HFF-Myc (cell line): ENCODE measurements at regions not wholly inside any gene's neighbourhood (a gene's known extent, or its start where the extent isn't known, plus 50 kb on each side); places are given as distances from the start of the nearest gene placed in this dataset.

Experiments used
- DNase-seq: peaks from one replicate; pipeline ENCODE4 v3.0.0-alpha.2; 2011; ENCODE audit warnings: low read depth; ENCODE audit errors: extremely low read depth
- H3K4me3 ChIP-seq: replicated peaks from 2 replicates; pipeline ENCODE4 v1.5.1; 2011; ENCODE audit warnings: low read depth, mild to moderate bottlenecking, control low read depth, low read length
- CTCF ChIP-seq: IDR thresholded peaks from 2 replicates; pipeline ENCODE4 v1.5.1; 2012; ENCODE audit warnings: mild to moderate bottlenecking, low read depth, low read length, control low read depth; ENCODE audit errors: missing control alignments

GRCh38 chr3:135756106-135756668, 209.3 kb upstream of the PPP2R3A start:
- H3K4me3 ChIP-seq = no peak overlapping the region
- TF ChIP-seq CTCF = no peak

DNA sequence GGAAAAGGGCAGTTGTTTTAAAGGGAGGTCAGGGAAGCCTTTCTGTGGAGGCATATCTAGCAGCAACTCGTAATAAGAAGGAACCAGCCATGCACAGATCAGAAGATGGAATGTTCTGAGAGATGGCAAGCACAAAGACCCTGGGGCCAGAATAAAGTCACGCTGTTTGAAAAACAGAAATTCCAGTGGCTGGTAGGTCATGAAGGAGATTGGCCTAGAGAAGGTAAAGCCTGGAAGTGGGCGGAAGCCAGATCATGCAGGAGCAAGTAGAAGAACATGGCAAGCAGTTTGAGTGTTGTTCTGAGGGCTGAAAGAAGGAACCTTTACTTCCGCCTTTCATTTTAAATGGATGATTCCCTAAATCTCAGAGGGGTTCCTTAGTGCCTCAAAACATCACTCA, 208.1 kb upstream of the PPP2R3A start:
- H3K4me3 ChIP-seq = no peak overlapping the region
- no peak for TF ChIP-seq CTCF
- DNase-seq = no peak

More at GRCh38 chr3:135756106-135756668, 209.3 kb upstream of the PPP2R3A start:
- DNase-seq = no peak

DNA sequence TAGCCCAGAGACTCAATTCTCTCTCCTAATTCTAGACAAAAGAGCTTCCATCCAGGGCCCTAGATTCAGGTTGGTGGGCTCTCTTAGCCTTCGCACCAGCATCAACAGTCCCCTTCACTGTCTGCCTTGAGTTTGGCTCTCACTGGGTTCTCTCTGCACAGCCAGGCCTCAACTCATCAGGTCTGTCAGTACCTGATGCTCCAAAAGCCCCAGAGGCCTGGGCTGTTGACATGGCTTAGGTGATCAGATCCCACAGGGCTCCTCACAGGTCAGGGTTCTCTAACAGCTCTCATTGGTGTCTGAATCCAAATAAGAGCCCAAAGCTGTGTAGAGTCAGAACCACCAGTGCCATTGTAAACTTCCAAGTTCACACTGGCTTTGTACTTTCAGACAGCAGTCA, 206.6 kb upstream of the PPP2R3A start:
- TF ChIP-seq CTCF = no peak
- no peak overlapping the region for H3K4me3 ChIP-seq
- DNase-seq = no peak

DNA sequence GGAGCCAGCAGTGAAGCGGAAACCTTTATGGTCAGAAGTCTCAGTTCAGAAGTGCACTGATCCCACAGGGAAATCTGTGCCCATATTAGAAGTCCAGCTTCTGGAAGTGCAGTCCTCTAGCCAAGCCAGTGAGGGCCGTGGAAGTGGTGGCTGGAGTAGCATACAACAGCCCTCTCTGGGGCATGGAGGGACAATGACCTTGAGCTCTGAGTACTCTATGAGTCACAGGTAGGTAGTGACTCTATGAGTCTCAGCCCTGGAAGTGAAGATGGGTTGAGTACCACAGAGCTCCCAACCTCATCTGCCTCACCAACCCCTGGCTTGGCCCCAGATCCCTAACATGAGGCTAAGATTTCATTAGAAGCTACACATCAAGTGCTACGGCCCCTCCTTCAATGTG, 205.9 kb upstream of the PPP2R3A start:
- H3K4me3 ChIP-seq = no peak overlapping the region
- no peak for TF ChIP-seq CTCF
- DNase-seq = no peak

GRCh38 chr3:135760581-135760980, 204.9 kb upstream of the PPP2R3A start:
- DNase-seq = no peak

GRCh38 chr3:135762188-135762856, 203.2 kb upstream of the PPP2R3A start:
- H3K4me3 ChIP-seq = no peak overlapping the region
- no peak for TF ChIP-seq CTCF
- DNase-seq = no peak

More at GRCh38 chr3:135760581-135760980, 204.9 kb upstream of the PPP2R3A start:
- no peak for TF ChIP-seq CTCF
- no peak overlapping the region for H3K4me3 ChIP-seq

- DNase-seq = no peak
- no peak for TF ChIP-seq CTCF
Measured at GRCh38 chr3:135766115-135766514, 199.4 kb upstream of the PPP2R3A start.

More at GRCh38 chr3:135766115-135766514, 199.4 kb upstream of the PPP2R3A start:
- H3K4me3 ChIP-seq = no peak overlapping the region
